ENCODE measurements at regions not wholly inside any gene's neighbourhood (a gene's known extent, or its start where the extent isn't known, plus 50 kb on each side); places are given as distances from the start of the nearest gene placed in this dataset.

DNA sequence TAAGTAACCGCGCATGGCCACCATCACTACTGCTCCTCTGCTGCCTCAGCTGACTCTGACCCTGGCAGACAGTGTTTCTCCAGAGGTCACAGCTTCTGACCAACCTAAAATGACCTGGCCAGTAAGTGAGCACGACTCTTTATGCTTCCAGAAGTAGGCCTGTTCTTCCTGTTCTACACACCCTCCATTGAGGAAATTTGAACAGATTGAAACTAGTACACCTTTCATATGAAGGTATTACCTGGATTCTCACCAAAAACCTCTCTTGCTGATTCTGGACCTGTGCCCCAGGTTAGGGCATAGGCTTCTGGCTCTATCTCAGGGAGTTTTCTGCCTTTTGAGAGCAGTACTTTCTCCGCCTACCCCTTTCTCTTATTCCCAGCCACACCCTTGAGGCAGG lies 178.4 kb upstream of the FRMD6 start:
- no peak overlapping the region for H4K8ac ChIP-seq (ENCODE audit: low read depth, low read length)
- WGBS, 2 donors (ENCODE audit: extremely low coverage in 2 of 2, insufficient read length in 2 of 2, insufficient replicate concordance in 1 of 2): no CpG with 5 or more reads among the region's 4 CpGs
- no peak overlapping the region for H3K14ac ChIP-seq (ENCODE audit: low read length)
- H3K9me3 ChIP-seq (replicated peaks in 1 of 2; ENCODE audit: control insufficient read depth in 2 of 2, insufficient read depth in 1 of 2, low read depth in 1 of 2, low read length in 2 of 2): no peaks in the 10 kb centered on the region
- H2BK12ac ChIP-seq (ENCODE audit: low read length): no peak overlapping the region
- no peaks in the 10 kb centered on the region for H3K36me3 ChIP-seq (replicated peaks in 1 of 2; ENCODE audit: control insufficient read depth in 2 of 2, insufficient read depth in 2 of 2, low read length in 2 of 2)
- H3K9ac ChIP-seq (ENCODE audit: low read depth, low read length, poor library complexity): no peak overlapping the region
- no peak overlapping the region for H3K23ac ChIP-seq (ENCODE audit: low read depth, low read length, poor library complexity)
- H2BK5ac ChIP-seq (ENCODE audit: low read length): no peak overlapping the region
- no peak overlapping the region for H2BK120ac ChIP-seq (ENCODE audit: low read depth, low read length)
- H3K4ac ChIP-seq (ENCODE audit: low read length): no peak overlapping the region
- H3K27ac ChIP-seq (replicated peaks; ENCODE audit: low read length): no peak overlapping the region
- H2AFZ ChIP-seq (ENCODE audit: low read length): no peak overlapping the region
- no peak overlapping the region for H3K18ac ChIP-seq (ENCODE audit: low read length)
- no peak overlapping the region for H4K91ac ChIP-seq (ENCODE audit: low read depth, low read length, poor library complexity)
- H3K4me2 ChIP-seq (ENCODE audit: insufficient read depth, low read length, poor library complexity, severe bottlenecking): no peak overlapping the region
- no peak overlapping the region for H2BK15ac ChIP-seq (ENCODE audit: low read length)
- no peak overlapping the region for H2AK5ac ChIP-seq (ENCODE audit: low read depth, low read length)
- no peaks in the 10 kb centered on the region for H3K27me3 ChIP-seq (ENCODE audit: control insufficient read depth in 3 of 3, insufficient read depth in 3 of 3, low read depth in 1 of 3, low read length in 3 of 3)
- no peaks in the 10 kb centered on the region for H3K4me1 ChIP-seq (ENCODE audit: control insufficient read depth in 2 of 2, insufficient read depth in 1 of 2, low read depth in 1 of 2, low read length in 2 of 2)
- H3K4me3 ChIP-seq (ENCODE audit: low read length in 2 of 2): no peak overlapping the region
- no peaks in the 10 kb centered on the region for H3K79me1 ChIP-seq (ENCODE audit: low read depth, low read length)
- no peak for DNase-seq (ENCODE audit: low spot score)

DNA sequence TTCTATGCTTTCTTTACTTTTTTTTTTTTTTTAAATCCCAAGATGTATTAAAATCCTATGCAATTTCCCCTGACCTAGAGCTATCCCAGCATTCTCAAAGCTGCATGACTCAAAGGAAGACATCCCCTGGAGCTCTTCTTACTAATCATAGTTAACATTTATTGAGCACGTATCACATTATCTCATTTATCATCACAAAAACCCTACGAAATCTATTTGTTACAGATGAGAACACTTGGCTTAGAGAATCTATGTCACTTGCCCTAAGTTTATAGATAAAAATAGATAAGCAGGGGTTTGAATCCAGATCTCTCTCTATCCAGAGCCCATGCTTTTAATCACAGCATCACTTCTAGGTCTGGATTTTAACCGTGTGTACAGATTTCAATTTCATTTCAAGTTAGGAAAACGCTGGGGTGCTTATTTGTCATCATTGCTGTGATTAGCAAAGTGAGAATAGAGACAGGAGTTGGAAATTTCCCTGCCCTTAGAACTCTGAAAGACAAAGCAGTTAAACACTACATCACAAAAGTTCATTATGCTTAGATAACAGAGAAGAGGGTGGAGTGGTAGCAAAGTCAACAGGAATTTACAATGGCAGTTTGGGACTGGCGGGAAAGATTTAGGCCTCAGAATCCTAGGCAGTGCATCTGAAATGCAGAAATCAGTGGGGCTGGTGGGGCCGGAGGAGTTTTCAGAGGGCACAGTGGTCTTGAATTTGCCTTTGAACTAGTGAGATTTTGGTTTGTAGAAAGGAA lies 177.7 kb upstream of the FRMD6 start:
- WGBS, 2 donors (ENCODE audit: extremely low coverage in 2 of 2, insufficient read length in 2 of 2, insufficient replicate concordance in 1 of 2): 100% methylated on average over 1 of the region's 6 CpGs; no CpG with 5 or more reads in 1 of the 2 donors
- Histone ChIP-seq H3K9me3 (replicated peaks in 1 of 2; ENCODE audit: control insufficient read depth in 2 of 2, insufficient read depth in 1 of 2, low read depth in 1 of 2, low read length in 2 of 2) (no peaks in the 10 kb centered on the region), H4K91ac (ENCODE audit: low read depth, low read length, poor library complexity) (no peak overlapping the region), H3K79me1 (ENCODE audit: low read depth, low read length) (no peaks in the 10 kb centered on the region), H3K4ac (ENCODE audit: low read length) (no peak overlapping the region), H2BK5ac (ENCODE audit: low read length) (no peak overlapping the region), H2AFZ (ENCODE audit: low read length) (no peak overlapping the region), H2BK12ac (ENCODE audit: low read length) (no peak overlapping the region), H3K9ac (ENCODE audit: low read depth, low read length, poor library complexity) (no peak overlapping the region), H3K27ac (replicated peaks; ENCODE audit: low read length) (no peak overlapping the region), H3K36me3 (replicated peaks in 1 of 2; ENCODE audit: control insufficient read depth in 2 of 2, insufficient read depth in 2 of 2, low read length in 2 of 2) (no peaks in the 10 kb centered on the region), H3K23ac (ENCODE audit: low read depth, low read length, poor library complexity) (no peak overlapping the region), H3K14ac (ENCODE audit: low read length) (no peak overlapping the region), H2BK15ac (ENCODE audit: low read length) (no peak overlapping the region), H3K4me1 (ENCODE audit: control insufficient read depth in 2 of 2, insufficient read depth in 1 of 2, low read depth in 1 of 2, low read length in 2 of 2) (no peaks in the 10 kb centered on the region), H3K18ac (ENCODE audit: low read length) (no peak overlapping the region), H3K4me2 (ENCODE audit: insufficient read depth, low read length, poor library complexity, severe bottlenecking) (no peak overlapping the region), H2BK120ac (ENCODE audit: low read depth, low read length) (no peak overlapping the region), H3K27me3 (ENCODE audit: control insufficient read depth in 3 of 3, insufficient read depth in 3 of 3, low read depth in 1 of 3, low read length in 3 of 3) (no peaks in the 10 kb centered on the region), H3K4me3 (ENCODE audit: low read length in 2 of 2) (no peak overlapping the region), H4K8ac (ENCODE audit: low read depth, low read length) (no peak overlapping the region), H2AK5ac (ENCODE audit: low read depth, low read length) (no peak overlapping the region)
- no peak for DNase-seq (ENCODE audit: low spot score)

DNA sequence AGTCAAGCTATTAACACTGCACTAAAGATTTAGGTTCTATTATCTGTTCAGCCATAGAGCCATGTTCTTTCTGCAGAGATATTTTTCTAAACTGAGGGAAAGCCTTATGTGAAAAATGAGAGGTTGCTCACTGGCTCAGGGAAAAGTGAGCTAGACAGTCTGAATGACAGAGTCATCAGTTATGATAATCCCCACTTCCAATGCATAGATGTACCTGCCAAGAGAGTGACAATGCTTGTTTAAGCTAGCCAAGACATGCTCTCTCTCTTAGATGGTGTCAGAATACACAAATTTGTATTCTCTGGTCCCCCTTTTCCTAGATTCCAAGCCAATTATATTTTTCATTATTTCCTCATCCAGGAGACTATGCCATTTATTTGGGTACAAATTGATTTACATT lies 176.9 kb upstream of the FRMD6 start:
- Histone ChIP-seq H2AK5ac (ENCODE audit: low read depth, low read length) (no peak overlapping the region), H2BK15ac (ENCODE audit: low read length) (no peak overlapping the region), H4K8ac (ENCODE audit: low read depth, low read length) (no peak overlapping the region), H3K36me3 (replicated peaks in 1 of 2; ENCODE audit: control insufficient read depth in 2 of 2, insufficient read depth in 2 of 2, low read length in 2 of 2) (no peaks in the 10 kb centered on the region), H2BK5ac (ENCODE audit: low read length) (no peak overlapping the region), H3K27me3 (ENCODE audit: control insufficient read depth in 3 of 3, insufficient read depth in 3 of 3, low read depth in 1 of 3, low read length in 3 of 3) (no peaks in the 10 kb centered on the region), H3K9me3 (replicated peaks in 1 of 2; ENCODE audit: control insufficient read depth in 2 of 2, insufficient read depth in 1 of 2, low read depth in 1 of 2, low read length in 2 of 2) (no peaks in the 10 kb centered on the region), H2BK120ac (ENCODE audit: low read depth, low read length) (no peak overlapping the region), H3K4me3 (ENCODE audit: low read length in 2 of 2) (no peak overlapping the region), H2BK12ac (ENCODE audit: low read length) (no peak overlapping the region), H3K18ac (ENCODE audit: low read length) (no peak overlapping the region), H3K27ac (replicated peaks; ENCODE audit: low read length) (no peak overlapping the region), H3K4ac (ENCODE audit: low read length) (no peak overlapping the region), H3K14ac (ENCODE audit: low read length) (no peak overlapping the region), H3K4me2 (ENCODE audit: insufficient read depth, low read length, poor library complexity, severe bottlenecking) (no peak overlapping the region), H2AFZ (ENCODE audit: low read length) (no peak overlapping the region), H3K9ac (ENCODE audit: low read depth, low read length, poor library complexity) (no peak overlapping the region), H3K79me1 (ENCODE audit: low read depth, low read length) (no peaks in the 10 kb centered on the region), H3K4me1 (ENCODE audit: control insufficient read depth in 2 of 2, insufficient read depth in 1 of 2, low read depth in 1 of 2, low read length in 2 of 2) (no peaks in the 10 kb centered on the region), H4K91ac (ENCODE audit: low read depth, low read length, poor library complexity) (no peak overlapping the region), H3K23ac (ENCODE audit: low read depth, low read length, poor library complexity) (no peak overlapping the region)
- DNase-seq (ENCODE audit: low spot score): no peak

DNA sequence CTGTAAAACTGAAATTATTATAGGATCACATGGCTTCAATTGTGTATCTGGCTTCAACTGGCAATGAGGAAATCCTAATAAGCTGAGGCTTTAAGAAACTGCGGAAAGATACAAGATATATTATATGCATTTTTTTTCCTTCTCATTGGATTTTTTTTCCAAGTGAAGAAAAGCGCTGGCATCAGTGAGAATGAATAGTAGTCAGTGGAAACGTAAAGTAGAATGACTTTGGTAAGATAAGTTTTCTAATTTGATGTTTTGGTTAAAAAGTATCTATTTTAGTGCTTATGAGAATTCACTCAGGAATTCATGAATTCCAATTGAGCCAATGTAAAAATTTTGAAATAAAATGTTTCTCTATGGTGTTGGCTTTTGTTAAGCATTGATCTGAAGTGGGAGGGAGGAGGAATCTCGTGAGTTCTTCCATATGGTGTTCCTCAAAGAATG lies 173.5 kb upstream of the FRMD6 start:
- Histone ChIP-seq H3K27me3 (ENCODE audit: control insufficient read depth in 3 of 3, insufficient read depth in 3 of 3, low read depth in 1 of 3, low read length in 3 of 3) (no peaks in the 10 kb centered on the region), H3K27ac (replicated peaks; ENCODE audit: low read length) (no peak overlapping the region), H2AK5ac (ENCODE audit: low read depth, low read length) (no peak overlapping the region), H2BK5ac (ENCODE audit: low read length) (no peak overlapping the region), H3K23ac (ENCODE audit: low read depth, low read length, poor library complexity) (no peak overlapping the region), H4K91ac (ENCODE audit: low read depth, low read length, poor library complexity) (no peak overlapping the region), H3K4me3 (ENCODE audit: low read length in 2 of 2) (no peak overlapping the region), H3K4me2 (ENCODE audit: insufficient read depth, low read length, poor library complexity, severe bottlenecking) (no peak overlapping the region), H3K14ac (ENCODE audit: low read length) (no peak overlapping the region), H3K4ac (ENCODE audit: low read length) (no peak overlapping the region), H2BK120ac (ENCODE audit: low read depth, low read length) (no peak overlapping the region), H3K36me3 (replicated peaks in 1 of 2; ENCODE audit: control insufficient read depth in 2 of 2, insufficient read depth in 2 of 2, low read length in 2 of 2) (no peaks in the 10 kb centered on the region), H3K9me3 (replicated peaks in 1 of 2; ENCODE audit: control insufficient read depth in 2 of 2, insufficient read depth in 1 of 2, low read depth in 1 of 2, low read length in 2 of 2) (no peaks in the 10 kb centered on the region), H2BK12ac (ENCODE audit: low read length) (no peak overlapping the region), H2BK15ac (ENCODE audit: low read length) (no peak overlapping the region), H2AFZ (ENCODE audit: low read length) (no peak overlapping the region), H3K18ac (ENCODE audit: low read length) (no peak overlapping the region), H3K4me1 (ENCODE audit: control insufficient read depth in 2 of 2, insufficient read depth in 1 of 2, low read depth in 1 of 2, low read length in 2 of 2) (no peaks in the 10 kb centered on the region), H4K8ac (ENCODE audit: low read depth, low read length) (no peak overlapping the region), H3K9ac (ENCODE audit: low read depth, low read length, poor library complexity) (no peak overlapping the region), H3K79me1 (ENCODE audit: low read depth, low read length) (no peaks in the 10 kb centered on the region)
- no peak for DNase-seq (ENCODE audit: low spot score)
- WGBS, 2 donors (ENCODE audit: extremely low coverage in 2 of 2, insufficient read length in 2 of 2, insufficient replicate concordance in 1 of 2): no CpG with 5 or more reads among the region's 4 CpGs

All from neuronal stem cell (in vitro differentiated cells).